NT2/D1 (cell line): ENCODE measurements at regions not wholly inside any gene's neighbourhood (a gene's known extent, or its start where the extent isn't known, plus 50 kb on each side); places are given as distances from the start of the nearest gene placed in this dataset.

Experiments
- SUZ12 ChIP-seq: IDR thresholded peaks from 2 replicates; pipeline ENCODE4 v1.6.1; 2011; ENCODE audit not compliant: insufficient read length, insufficient read depth; ENCODE audit errors: extremely low read depth
- YY1 ChIP-seq: IDR thresholded peaks from 2 replicates; pipeline ENCODE4 v1.6.1; 2011; ENCODE audit not compliant: insufficient read length, insufficient read depth
- ZNF274 ChIP-seq: IDR thresholded peaks from 2 replicates; pipeline ENCODE4 v1.6.1; 2011; ENCODE audit warnings: mild to moderate bottlenecking, low read depth, low read length

- TF ChIP-seq ZNF274 (no peak), YY1 (no peak), SUZ12 (no peak)
These were observed 242.2 kb upstream of the TNC start for GRCh38 chr9:115360122-115360521.
